ENCODE measurements at regions not wholly inside any gene's neighbourhood (a gene's known extent, or its start where the extent isn't known, plus 50 kb on each side); places are given as distances from the start of the nearest gene placed in this dataset.

DNA sequence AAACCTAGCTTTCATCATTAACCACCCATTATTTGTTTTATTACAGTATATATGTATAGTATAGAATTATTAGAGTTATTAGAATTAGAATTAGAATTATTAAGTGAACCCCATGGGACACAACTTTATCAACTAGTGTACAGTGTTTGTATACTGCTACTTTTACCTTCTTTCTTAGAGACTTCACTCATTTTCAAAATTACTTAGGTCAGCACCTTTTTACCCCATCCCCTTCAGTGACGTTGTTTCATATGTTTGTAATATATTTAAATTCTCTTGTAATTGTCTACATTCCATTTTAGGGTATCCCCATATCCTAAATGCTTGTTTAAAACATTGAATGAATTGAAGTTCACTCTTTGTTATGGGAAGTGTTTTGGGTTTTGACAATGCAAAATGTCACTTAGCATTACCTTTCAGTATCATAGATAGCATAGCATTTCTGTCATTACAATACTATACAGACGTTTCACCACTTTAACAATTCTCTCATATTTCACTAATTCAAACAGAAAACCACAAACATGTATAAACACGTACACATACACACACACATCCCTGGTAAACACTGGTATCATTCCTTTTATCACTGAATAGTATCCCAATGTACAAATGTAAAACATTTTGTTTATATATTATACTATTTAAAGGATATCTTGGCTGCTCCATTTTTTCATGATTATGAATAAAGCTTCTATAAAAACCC, 229.9 kb upstream of the MAGI2 start:
- TF ChIP-seq, protein P1, sequence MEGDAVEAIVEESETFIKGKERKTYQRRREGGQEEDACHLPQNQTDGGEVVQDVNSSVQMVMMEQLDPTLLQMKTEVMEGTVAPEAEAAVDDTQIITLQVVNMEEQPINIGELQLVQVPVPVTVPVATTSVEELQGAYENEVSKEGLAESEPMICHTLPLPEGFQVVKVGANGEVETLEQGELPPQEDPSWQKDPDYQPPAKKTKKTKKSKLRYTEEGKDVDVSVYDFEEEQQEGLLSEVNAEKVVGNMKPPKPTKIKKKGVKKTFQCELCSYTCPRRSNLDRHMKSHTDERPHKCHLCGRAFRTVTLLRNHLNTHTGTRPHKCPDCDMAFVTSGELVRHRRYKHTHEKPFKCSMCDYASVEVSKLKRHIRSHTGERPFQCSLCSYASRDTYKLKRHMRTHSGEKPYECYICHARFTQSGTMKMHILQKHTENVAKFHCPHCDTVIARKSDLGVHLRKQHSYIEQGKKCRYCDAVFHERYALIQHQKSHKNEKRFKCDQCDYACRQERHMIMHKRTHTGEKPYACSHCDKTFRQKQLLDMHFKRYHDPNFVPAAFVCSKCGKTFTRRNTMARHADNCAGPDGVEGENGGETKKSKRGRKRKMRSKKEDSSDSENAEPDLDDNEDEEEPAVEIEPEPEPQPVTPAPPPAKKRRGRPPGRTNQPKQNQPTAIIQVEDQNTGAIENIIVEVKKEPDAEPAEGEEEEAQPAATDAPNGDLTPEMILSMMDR (IDR thresholded peaks at IDR 0.05; ENCODE audit: extremely low read depth in 1 of 2, insufficient read depth in 1 of 2, low read depth in 1 of 2, low read length in 2 of 2): no peak
- TF ChIP-seq POLR2AphosphoS5 (IDR thresholded peaks at IDR 0.05; ENCODE audit: insufficient read depth, low read depth, low read length): no peak

All from endothelial cell of umbilical vein (primary cell).